ENCODE measurements at regions not wholly inside any gene's neighbourhood (a gene's known extent, or its start where the extent isn't known, plus 50 kb on each side); places are given as distances from the start of the nearest gene placed in this dataset.

DNA sequence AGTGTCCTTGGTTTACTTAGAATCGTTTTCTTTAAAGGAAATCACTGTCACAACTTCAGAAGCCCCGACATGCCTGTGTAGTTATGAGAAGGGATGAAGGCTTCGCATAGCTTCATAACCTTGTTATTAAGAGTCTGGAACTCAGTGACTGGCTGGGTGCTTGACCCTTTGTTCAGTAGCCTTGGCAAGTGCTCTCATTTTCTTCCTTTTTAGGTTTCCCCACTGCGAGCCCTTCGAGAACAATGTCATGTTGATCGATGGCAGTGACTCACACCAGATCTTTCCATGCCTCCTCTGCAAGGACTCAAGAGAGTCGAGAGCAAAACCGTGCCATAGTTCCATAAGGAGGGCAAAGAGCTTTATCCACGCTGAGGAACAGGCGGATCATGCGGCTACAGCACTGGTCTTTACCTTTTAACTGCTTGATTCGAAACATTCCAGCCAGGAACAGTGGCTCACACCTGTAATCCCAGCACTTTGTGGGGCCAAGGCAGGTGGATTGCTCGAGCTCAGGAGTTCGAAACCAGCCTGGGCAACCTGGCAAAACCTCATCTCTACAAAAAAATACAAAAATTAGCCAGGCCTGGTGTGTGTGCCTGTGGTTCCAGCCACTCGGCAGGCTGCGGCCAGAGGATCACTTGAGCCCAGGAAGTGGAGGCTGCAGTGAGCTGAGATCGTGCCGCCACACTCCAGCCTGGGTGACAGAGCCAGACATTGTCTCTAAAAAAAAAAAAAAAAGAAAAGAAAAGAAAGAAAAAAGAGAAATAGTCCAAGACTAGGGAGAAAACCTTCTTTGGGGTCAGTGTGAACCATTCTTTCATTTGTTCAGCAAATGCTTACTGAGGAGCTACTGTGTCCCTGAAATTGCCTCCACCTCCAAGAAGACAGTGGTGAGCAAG is 95.4 kb upstream of the ERRFI1 start (continued):
- TF ChIP-seq, protein P1, sequence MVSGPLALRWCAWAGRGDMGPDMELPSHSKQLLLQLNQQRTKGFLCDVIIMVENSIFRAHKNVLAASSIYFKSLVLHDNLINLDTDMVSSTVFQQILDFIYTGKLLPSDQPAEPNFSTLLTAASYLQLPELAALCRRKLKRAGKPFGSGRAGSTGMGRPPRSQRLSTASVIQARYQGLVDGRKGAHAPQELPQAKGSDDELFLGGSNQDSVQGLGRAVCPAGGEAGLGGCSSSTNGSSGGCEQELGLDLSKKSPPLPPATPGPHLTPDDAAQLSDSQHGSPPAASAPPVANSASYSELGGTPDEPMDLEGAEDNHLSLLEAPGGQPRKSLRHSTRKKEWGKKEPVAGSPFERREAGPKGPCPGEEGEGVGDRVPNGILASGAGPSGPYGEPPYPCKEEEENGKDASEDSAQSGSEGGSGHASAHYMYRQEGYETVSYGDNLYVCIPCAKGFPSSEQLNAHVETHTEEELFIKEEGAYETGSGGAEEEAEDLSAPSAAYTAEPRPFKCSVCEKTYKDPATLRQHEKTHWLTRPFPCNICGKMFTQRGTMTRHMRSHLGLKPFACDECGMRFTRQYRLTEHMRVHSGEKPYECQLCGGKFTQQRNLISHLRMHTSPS (CRISPR knock-in tag; IDR thresholded peaks at IDR 0.05; ENCODE audit: low read depth) = 0 out of 2 replicates have a peak, but pooled peaks have one; percentile 42
- peak; percentile 52; the same call in 1 of the 2 replicates for TF ChIP-seq ZNF350 (CRISPR knock-in tag; IDR thresholded peaks at IDR 0.05; ENCODE audit: borderline replicate concordance, low read depth)
- TF ChIP-seq, protein P2, sequence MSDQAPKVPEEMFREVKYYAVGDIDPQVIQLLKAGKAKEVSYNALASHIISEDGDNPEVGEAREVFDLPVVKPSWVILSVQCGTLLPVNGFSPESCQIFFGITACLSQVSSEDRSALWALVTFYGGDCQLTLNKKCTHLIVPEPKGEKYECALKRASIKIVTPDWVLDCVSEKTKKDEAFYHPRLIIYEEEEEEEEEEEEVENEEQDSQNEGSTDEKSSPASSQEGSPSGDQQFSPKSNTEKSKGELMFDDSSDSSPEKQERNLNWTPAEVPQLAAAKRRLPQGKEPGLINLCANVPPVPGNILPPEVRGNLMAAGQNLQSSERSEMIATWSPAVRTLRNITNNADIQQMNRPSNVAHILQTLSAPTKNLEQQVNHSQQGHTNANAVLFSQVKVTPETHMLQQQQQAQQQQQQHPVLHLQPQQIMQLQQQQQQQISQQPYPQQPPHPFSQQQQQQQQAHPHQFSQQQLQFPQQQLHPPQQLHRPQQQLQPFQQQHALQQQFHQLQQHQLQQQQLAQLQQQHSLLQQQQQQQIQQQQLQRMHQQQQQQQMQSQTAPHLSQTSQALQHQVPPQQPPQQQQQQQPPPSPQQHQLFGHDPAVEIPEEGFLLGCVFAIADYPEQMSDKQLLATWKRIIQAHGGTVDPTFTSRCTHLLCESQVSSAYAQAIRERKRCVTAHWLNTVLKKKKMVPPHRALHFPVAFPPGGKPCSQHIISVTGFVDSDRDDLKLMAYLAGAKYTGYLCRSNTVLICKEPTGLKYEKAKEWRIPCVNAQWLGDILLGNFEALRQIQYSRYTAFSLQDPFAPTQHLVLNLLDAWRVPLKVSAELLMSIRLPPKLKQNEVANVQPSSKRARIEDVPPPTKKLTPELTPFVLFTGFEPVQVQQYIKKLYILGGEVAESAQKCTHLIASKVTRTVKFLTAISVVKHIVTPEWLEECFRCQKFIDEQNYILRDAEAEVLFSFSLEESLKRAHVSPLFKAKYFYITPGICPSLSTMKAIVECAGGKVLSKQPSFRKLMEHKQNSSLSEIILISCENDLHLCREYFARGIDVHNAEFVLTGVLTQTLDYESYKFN (CRISPR knock-in tag; conservative IDR thresholded peaks at IDR 0.05) = 0 out of 2 replicates have a peak, but pooled peaks have one; percentile 15
- 0 out of 2 replicates have a peak, but pooled peaks have one; percentile 2 for TF ChIP-seq ZNF24 (IDR thresholded peaks at IDR 0.05)
- no peak for TF ChIP-seq KLF15 (CRISPR knock-in tag; IDR thresholded peaks at IDR 0.05; ENCODE audit: borderline replicate concordance)
- peak; percentile 86 for TF ChIP-seq GFI1 (CRISPR knock-in tag; IDR thresholded peaks at IDR 0.05; ENCODE audit: borderline replicate concordance)
- TF ChIP-seq, protein P3, sequence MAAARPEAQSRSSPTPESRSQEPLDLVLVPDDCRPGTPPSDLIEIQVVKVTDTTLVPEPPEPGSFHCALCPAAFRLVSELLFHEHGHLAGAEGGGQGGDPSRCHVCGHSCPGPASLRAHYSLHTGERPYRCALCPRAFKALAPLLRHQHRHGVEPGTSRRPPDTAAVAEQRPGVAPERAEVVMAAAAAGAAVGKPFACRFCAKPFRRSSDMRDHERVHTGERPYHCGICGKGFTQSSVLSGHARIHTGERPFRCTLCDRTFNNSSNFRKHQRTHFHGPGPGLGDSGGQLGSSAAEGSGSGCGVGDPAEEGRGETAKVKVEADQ (CRISPR knock-in tag; IDR thresholded peaks at IDR 0.05; ENCODE audit: borderline replicate concordance) = peak; percentile 59; the same call in 1 of the 2 replicates
- no peak for TF ChIP-seq ZKSCAN1 (IDR thresholded peaks at IDR 0.05; ENCODE audit: low read length)
- TF ChIP-seq, protein P4, sequence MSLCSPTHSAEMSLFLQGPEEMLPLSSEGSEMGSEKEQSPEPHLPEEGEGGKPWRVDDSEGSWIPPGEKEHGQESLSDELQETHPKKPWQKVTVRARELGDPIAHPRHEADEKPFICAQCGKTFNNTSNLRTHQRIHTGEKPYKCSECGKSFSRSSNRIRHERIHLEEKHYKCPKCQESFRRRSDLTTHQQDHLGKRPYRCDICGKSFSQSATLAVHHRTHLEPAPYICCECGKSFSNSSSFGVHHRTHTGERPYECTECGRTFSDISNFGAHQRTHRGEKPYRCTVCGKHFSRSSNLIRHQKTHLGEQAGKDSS (CRISPR knock-in tag; IDR thresholded peaks at IDR 0.05; ENCODE audit: borderline replicate concordance, low read depth) = no peak
- TF ChIP-seq ZNF326 (CRISPR knock-in tag; IDR thresholded peaks at IDR 0.05; ENCODE audit: borderline replicate concordance) = no peak
- TF ChIP-seq NFE2L1 (CRISPR knock-in tag; IDR thresholded peaks at IDR 0.05; ENCODE audit: borderline replicate concordance) = no peak
- TF ChIP-seq NRL (CRISPR knock-in tag; IDR thresholded peaks at IDR 0.05; ENCODE audit: borderline replicate concordance) = no peak; the same call in 1 of the 2 replicates
- TF ChIP-seq, protein P5, sequence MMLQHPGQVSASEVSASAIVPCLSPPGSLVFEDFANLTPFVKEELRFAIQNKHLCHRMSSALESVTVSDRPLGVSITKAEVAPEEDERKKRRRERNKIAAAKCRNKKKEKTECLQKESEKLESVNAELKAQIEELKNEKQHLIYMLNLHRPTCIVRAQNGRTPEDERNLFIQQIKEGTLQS (CRISPR knock-in tag; IDR thresholded peaks at IDR 0.05) = peak; percentile 57; the same call in 1 of the 2 replicates
- no peak for TF ChIP-seq ZBTB8A (CRISPR knock-in tag; IDR thresholded peaks at IDR 0.05; ENCODE audit: borderline replicate concordance, low read depth)
- TF ChIP-seq ONECUT2 (CRISPR knock-in tag; IDR thresholded peaks at IDR 0.05) = peak; percentile 66
- 0 out of 2 replicates have a peak, but pooled peaks have one; percentile 37 for TF ChIP-seq ZNF451 (CRISPR knock-in tag; IDR thresholded peaks at IDR 0.05)
- no peak for TF ChIP-seq FOXA1 (IDR thresholded peaks at IDR 0.05)
- 0 out of 2 replicates have a peak, but pooled peaks have one; percentile 5 for TF ChIP-seq FOXA1 (CRISPR knock-in tag; IDR thresholded peaks at IDR 0.05)
- TF ChIP-seq TAF1 (CRISPR knock-in tag; IDR thresholded peaks at IDR 0.05) = 0 out of 2 replicates have a peak, but pooled peaks have one; percentile 19
- TF ChIP-seq MIER3 (CRISPR knock-in tag; IDR thresholded peaks at IDR 0.05; ENCODE audit: borderline replicate concordance) = no peak
- TF ChIP-seq MIER2 (CRISPR knock-in tag; IDR thresholded peaks at IDR 0.05) = no peak
- TF ChIP-seq ZNF292 (CRISPR knock-in tag; IDR thresholded peaks at IDR 0.05; ENCODE audit: borderline replicate concordance, low read depth) = peak; percentile 46; the same call in 1 of the 2 replicates
